ENCODE measurements at regions not wholly inside any gene's neighbourhood (a gene's known extent, or its start where the extent isn't known, plus 50 kb on each side); places are given as distances from the start of the nearest gene placed in this dataset.

DNA sequence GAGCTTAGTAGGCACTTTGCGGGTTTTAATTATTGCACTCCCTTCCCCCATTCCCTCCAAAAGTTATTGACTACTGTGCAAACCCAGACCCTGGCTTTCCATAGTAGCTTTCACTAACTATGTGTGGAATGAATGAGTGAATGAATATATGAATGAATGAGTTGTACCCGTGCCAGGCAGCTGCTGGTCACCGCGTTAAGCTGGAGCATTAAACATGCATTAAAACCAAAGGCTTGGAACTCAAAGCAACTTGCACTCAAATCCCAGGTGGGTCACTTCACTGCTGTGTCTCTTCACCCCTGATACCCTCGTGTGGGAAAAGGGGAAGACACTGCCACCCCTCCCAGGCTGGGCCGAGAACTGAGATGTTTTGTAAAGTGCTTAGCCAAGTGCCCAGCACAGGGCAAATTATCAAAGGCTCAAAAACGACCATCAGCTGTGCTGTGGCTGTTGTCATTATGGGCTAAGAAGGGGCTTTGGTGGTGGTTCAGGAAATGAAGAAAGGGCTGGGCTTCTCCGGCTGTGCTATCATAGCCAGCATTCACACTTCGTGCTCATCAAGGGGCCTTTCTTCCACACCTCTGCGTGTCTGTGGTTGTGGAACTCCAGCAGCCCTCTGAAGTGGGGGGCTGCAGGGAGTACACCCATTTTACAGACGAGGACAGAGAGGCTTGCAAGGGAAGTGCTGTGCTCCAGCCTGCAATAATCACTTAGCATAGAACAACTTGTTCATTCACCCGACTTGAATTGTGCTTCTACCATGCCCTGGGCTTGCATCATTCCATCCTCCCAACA, 60.2 kb upstream of the STX16 start:
- TF ChIP-seq EZH2 (optimal IDR thresholded peaks at IDR 0.05; ENCODE audit: low read depth, low read length) (no peak), EZH2phosphoT487 (IDR thresholded peaks at IDR 0.05; ENCODE audit: low read length) (no peak)
- TF ChIP-seq, protein P1, sequence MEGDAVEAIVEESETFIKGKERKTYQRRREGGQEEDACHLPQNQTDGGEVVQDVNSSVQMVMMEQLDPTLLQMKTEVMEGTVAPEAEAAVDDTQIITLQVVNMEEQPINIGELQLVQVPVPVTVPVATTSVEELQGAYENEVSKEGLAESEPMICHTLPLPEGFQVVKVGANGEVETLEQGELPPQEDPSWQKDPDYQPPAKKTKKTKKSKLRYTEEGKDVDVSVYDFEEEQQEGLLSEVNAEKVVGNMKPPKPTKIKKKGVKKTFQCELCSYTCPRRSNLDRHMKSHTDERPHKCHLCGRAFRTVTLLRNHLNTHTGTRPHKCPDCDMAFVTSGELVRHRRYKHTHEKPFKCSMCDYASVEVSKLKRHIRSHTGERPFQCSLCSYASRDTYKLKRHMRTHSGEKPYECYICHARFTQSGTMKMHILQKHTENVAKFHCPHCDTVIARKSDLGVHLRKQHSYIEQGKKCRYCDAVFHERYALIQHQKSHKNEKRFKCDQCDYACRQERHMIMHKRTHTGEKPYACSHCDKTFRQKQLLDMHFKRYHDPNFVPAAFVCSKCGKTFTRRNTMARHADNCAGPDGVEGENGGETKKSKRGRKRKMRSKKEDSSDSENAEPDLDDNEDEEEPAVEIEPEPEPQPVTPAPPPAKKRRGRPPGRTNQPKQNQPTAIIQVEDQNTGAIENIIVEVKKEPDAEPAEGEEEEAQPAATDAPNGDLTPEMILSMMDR (IDR thresholded peaks at IDR 0.05; ENCODE audit: low read length) = no peak
- no peak overlapping the region for H3K9ac ChIP-seq (ENCODE audit: low read length)

DNA sequence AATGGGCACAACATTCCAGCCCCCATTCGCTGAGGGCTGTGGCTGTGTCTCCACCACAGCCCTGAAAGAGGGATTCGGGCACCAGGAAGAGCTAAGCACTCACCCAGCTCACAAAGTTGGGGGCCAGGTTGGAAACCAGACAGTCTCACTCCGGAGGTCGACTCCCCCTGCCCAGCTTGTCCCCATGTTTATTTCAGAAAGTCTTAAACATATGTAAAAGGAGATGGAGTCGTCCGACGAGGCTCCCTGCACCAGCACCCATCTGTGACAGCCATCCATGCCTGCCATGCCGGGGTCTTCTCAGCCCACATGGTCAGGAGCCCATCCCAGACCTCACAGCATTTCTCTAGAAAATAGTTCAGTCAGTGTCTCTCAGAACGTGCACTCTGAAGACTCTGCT, 63.6 kb upstream of the STX16 start:
- TF ChIP-seq, protein P1 (IDR thresholded peaks at IDR 0.05; ENCODE audit: low read length) = no peak
- no peak for TF ChIP-seq EZH2phosphoT487 (IDR thresholded peaks at IDR 0.05; ENCODE audit: low read length)
- no peak for TF ChIP-seq EZH2 (optimal IDR thresholded peaks at IDR 0.05; ENCODE audit: low read depth, low read length)
- no peaks in the 10 kb centered on the region for H4K20me1 ChIP-seq (ENCODE audit: insufficient read depth, low read length)
- no peaks in the 10 kb centered on the region for H3K9me2 ChIP-seq (replicated peaks; ENCODE audit: insufficient read depth, low read length)
- H2AFZ ChIP-seq (ENCODE audit: low read length) = no peak overlapping the region
- no peaks in the 10 kb centered on the region for H3K9me3 ChIP-seq (replicated peaks; ENCODE audit: insufficient read depth, low read length)
- H3K79me2 ChIP-seq (ENCODE audit: low read length) = no peaks in the 10 kb centered on the region
- H3F3A ChIP-seq (ENCODE audit: insufficient read depth, low read length) = no peaks in the 10 kb centered on the region
- H3K36me3 ChIP-seq (replicated peaks; ENCODE audit: insufficient read depth, low read length) = no peaks in the 10 kb centered on the region
- no peak overlapping the region for H3K27ac ChIP-seq (ENCODE audit: low read length)
- H3K27me3 ChIP-seq (replicated peaks; ENCODE audit: insufficient read depth, low read length) = peaks cover 93% of the 10 kb centered on the region
- DNase-seq = no peak
- H3K4me1 ChIP-seq (ENCODE audit: low read length) = no peaks in the 10 kb centered on the region
- no peak overlapping the region for H3K9ac ChIP-seq (ENCODE audit: low read length)
- H3K4me3 ChIP-seq (ENCODE audit: low read length) = no peak overlapping the region
- H3K4me2 ChIP-seq (ENCODE audit: low read depth, low read length) = no peak overlapping the region

More for the DNA sequence above, 60.2 kb upstream of the STX16 start:
- no peaks in the 10 kb centered on the region for H3K9me2 ChIP-seq (replicated peaks; ENCODE audit: insufficient read depth, low read length)
- H3K9me3 ChIP-seq (replicated peaks; ENCODE audit: insufficient read depth, low read length) = no peaks in the 10 kb centered on the region
- H3K4me3 ChIP-seq (ENCODE audit: low read length) = no peak overlapping the region
- no peak for DNase-seq
- H3K27me3 ChIP-seq (replicated peaks; ENCODE audit: insufficient read depth, low read length) = peaks cover 97% of the 10 kb centered on the region
- no peaks in the 10 kb centered on the region for H3K79me2 ChIP-seq (ENCODE audit: low read length)
- no peak overlapping the region for H3K27ac ChIP-seq (ENCODE audit: low read length)
- H3F3A ChIP-seq (ENCODE audit: insufficient read depth, low read length) = no peaks in the 10 kb centered on the region
- H4K20me1 ChIP-seq (ENCODE audit: insufficient read depth, low read length) = no peaks in the 10 kb centered on the region
- H3K4me1 ChIP-seq (ENCODE audit: low read length) = no peaks in the 10 kb centered on the region
- H2AFZ ChIP-seq (ENCODE audit: low read length) = no peak overlapping the region
- no peak overlapping the region for H3K4me2 ChIP-seq (ENCODE audit: low read depth, low read length)
- no peaks in the 10 kb centered on the region for H3K36me3 ChIP-seq (replicated peaks; ENCODE audit: insufficient read depth, low read length)

DNA sequence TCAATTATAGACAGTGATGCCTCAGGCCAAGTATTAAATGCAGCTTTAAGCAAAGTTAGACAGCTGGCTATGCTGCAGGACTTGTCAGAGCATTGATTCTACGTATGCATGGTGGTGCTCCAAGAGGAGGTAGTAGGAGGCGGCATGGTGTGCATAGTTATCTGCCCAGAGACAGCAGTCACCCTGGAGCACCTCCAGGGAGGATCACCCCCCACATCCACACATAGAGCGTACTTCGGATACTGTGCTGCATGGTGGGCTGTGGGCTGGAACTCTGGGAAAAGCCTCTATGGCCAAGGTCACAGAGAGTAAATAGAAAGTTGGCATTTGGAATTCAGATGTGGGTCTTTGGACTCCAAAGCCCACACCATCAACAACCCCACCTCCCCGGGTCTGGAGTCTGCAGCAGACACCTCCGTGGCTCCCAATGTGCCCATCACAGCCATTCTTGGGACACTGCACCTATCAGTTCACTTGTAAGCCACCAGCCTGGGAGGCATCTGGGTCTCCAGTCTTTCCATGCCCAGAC, 64.5 kb upstream of the STX16 start:
- TF ChIP-seq EZH2phosphoT487 (IDR thresholded peaks at IDR 0.05; ENCODE audit: low read length) = no peak
- TF ChIP-seq EZH2 (optimal IDR thresholded peaks at IDR 0.05; ENCODE audit: low read depth, low read length) = no peak
- TF ChIP-seq, protein P1 (IDR thresholded peaks at IDR 0.05; ENCODE audit: low read length) = no peak
- no peak for DNase-seq
- Histone ChIP-seq H3K4me3 (ENCODE audit: low read length) (no peak overlapping the region), H3K9me2 (replicated peaks; ENCODE audit: insufficient read depth, low read length) (no peaks in the 10 kb centered on the region), H3K36me3 (replicated peaks; ENCODE audit: insufficient read depth, low read length) (no peaks in the 10 kb centered on the region), H3K4me2 (ENCODE audit: low read depth, low read length) (no peak overlapping the region), H3F3A (ENCODE audit: insufficient read depth, low read length) (no peaks in the 10 kb centered on the region), H3K9ac (ENCODE audit: low read length) (no peak overlapping the region), H3K27ac (ENCODE audit: low read length) (no peak overlapping the region), H4K20me1 (ENCODE audit: insufficient read depth, low read length) (no peaks in the 10 kb centered on the region), H3K27me3 (replicated peaks; ENCODE audit: insufficient read depth, low read length) (peaks cover 88% of the 10 kb centered on the region), H2AFZ (ENCODE audit: low read length) (no peak overlapping the region), H3K4me1 (ENCODE audit: low read length) (no peaks in the 10 kb centered on the region), H3K79me2 (ENCODE audit: low read length) (no peaks in the 10 kb centered on the region), H3K9me3 (replicated peaks; ENCODE audit: insufficient read depth, low read length) (no peaks in the 10 kb centered on the region)

Data from MM.1S (cell line).